ENCODE measurements at regions not wholly inside any gene's neighbourhood (a gene's known extent, or its start where the extent isn't known, plus 50 kb on each side); places are given as distances from the start of the nearest gene placed in this dataset.

GRCh38 chr7:155864271-155864985, 52.2 kb upstream of the SHH start:
- TF ChIP-seq CTCF (conservative IDR thresholded peaks at IDR 0.05) (no peak), ZFX (IDR thresholded peaks at IDR 0.05) (no peak)

Measured in C4-2B (cell line).